ENCODE measurements at regions not wholly inside any gene's neighbourhood (a gene's known extent, or its start where the extent isn't known, plus 50 kb on each side); places are given as distances from the start of the nearest gene placed in this dataset.
"Not testable (repeated sequence)": the region's sequence is repeated elsewhere in the genome, so short reads cannot be mapped to it uniquely, and the experiment has no call there.

GRCh38 chr21:9006111-9006510, 1515.3 kb upstream of the TPTE start:
- TF ChIP-seq, protein P1, sequence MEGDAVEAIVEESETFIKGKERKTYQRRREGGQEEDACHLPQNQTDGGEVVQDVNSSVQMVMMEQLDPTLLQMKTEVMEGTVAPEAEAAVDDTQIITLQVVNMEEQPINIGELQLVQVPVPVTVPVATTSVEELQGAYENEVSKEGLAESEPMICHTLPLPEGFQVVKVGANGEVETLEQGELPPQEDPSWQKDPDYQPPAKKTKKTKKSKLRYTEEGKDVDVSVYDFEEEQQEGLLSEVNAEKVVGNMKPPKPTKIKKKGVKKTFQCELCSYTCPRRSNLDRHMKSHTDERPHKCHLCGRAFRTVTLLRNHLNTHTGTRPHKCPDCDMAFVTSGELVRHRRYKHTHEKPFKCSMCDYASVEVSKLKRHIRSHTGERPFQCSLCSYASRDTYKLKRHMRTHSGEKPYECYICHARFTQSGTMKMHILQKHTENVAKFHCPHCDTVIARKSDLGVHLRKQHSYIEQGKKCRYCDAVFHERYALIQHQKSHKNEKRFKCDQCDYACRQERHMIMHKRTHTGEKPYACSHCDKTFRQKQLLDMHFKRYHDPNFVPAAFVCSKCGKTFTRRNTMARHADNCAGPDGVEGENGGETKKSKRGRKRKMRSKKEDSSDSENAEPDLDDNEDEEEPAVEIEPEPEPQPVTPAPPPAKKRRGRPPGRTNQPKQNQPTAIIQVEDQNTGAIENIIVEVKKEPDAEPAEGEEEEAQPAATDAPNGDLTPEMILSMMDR (IDR thresholded peaks at IDR 0.05): not testable (repeated sequence)
- not testable (repeated sequence) for TF ChIP-seq POLR2A (IDR thresholded peaks at IDR 0.05)

Data from vagina (tissue), 2 donors.